Activated CD4-positive, alpha-beta T cell treated with anti-CD3 and anti-CD28 coated beads, Interleukin-2, amount 10 ng/mL, durations not matched to agents 7 days and 5 days (primary cell): ENCODE measurements at regions not wholly inside any gene's neighbourhood (a gene's known extent, or its start where the extent isn't known, plus 50 kb on each side); places are given as distances from the start of the nearest gene placed in this dataset.

Experiments used
- CTCF ChIA-PET: fragments of 350-600 bp; sonication (Branson Sonifier 250); formaldehyde crosslinking; loops from one replicate; lab custom pipeline; 2021; ENCODE audit warnings: antibody characterized with exemption; lab: Charles Lee
- POLR2A ChIA-PET: fragments of 350-600 bp; sonication (Branson Sonifier 250); formaldehyde crosslinking; loops from one replicate; lab custom pipeline; 2021; ENCODE audit warnings: antibody characterized with exemption; lab: Charles Lee
- DNase-seq: peaks from one replicate; pipeline ENCODE4 v3.0.0-alpha.2; 2020
- H3K27ac Mint-ChIP-seq: one replicate; pipeline ENCODE4 v1.8.0; 2021; ENCODE audit warnings: mild to moderate bottlenecking, moderate library complexity, mixed read lengths
- H3K27me3 Mint-ChIP-seq: one replicate; pipeline ENCODE4 v1.8.0; 2021; ENCODE audit warnings: mixed read lengths
- H3K36me3 Mint-ChIP-seq: one replicate; pipeline ENCODE4 v1.8.0; 2021; ENCODE audit warnings: low read depth, mixed read lengths
- H3K4me1 Mint-ChIP-seq: one replicate; pipeline ENCODE4 v1.8.0; 2021; ENCODE audit warnings: mixed read lengths
- H3K4me3 Mint-ChIP-seq: one replicate; pipeline ENCODE4 v1.8.0; 2021; ENCODE audit warnings: mild to moderate bottlenecking, moderate library complexity, mixed read lengths
- H3K9me3 Mint-ChIP-seq: one replicate; pipeline ENCODE4 v1.8.0; 2021; ENCODE audit warnings: mixed read lengths

DNA sequence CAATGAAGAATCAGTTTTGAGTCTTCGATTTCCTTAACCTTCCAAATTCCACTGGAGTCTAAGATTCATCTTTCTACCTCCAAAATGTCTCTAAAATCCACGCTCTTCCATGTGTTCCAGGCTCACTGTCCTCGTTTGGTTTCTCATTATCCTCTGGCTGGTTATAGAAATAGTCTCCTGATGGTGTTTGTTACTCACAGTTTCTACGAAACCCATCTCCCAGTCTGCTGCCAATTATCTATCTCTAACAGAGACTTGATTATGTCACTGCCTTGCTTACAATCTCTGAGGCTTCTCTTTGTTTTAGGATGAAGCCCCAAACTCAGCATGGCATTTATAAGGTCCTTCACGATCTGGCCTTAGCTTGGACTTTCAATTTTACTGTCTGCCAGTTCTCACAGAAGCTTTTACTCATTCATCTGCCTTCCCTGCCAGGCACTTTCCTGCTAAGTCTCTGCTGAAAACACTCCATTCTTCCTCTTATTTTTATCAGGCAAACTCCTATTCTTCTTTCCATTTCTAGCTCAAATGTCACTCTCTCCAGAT, 339.6 kb upstream of the SGCD start:
- no peaks in the 10 kb centered on the region for H3K27me3 Mint-ChIP-seq
- DNase-seq, result no peak
- POLR2A ChIA-PET, result no interaction called here
- no peaks in the 10 kb centered on the region for H3K36me3 Mint-ChIP-seq
- CTCF ChIA-PET, result no interaction called here
- no peaks in the 10 kb centered on the region for H3K4me1 Mint-ChIP-seq
- H3K4me3 Mint-ChIP-seq, result no peak overlapping the region
- H3K9me3 Mint-ChIP-seq, result no peaks in the 10 kb centered on the region
- no peak overlapping the region for H3K27ac Mint-ChIP-seq

DNA sequence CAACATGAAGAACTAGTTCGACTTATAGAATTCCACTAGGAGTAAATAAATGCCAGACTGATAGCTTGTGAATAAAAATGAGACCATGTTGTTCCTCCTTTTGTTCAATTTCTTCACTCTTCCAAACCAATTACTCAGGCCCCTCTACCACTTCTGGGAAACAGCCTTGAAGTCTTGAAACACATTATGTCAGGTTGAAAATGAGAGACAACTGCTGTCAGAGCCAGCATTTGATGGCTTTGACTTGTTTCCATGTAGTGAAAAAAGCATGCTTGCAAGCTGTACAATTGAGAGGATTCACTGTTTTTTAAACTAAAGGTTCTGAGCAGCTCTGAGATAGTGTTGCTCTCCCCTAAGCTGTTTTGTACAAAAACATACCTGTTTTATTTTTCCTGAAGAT, 337.1 kb upstream of the SGCD start:
- no peaks in the 10 kb centered on the region for H3K36me3 Mint-ChIP-seq
- no peak for DNase-seq
- no peak overlapping the region for H3K4me3 Mint-ChIP-seq
- H3K27me3 Mint-ChIP-seq, result no peaks in the 10 kb centered on the region
- ChIA-PET CTCF (no interaction called here), POLR2A (no interaction called here)
- no peaks in the 10 kb centered on the region for H3K9me3 Mint-ChIP-seq
- no peak overlapping the region for H3K27ac Mint-ChIP-seq
- no peaks in the 10 kb centered on the region for H3K4me1 Mint-ChIP-seq

DNA sequence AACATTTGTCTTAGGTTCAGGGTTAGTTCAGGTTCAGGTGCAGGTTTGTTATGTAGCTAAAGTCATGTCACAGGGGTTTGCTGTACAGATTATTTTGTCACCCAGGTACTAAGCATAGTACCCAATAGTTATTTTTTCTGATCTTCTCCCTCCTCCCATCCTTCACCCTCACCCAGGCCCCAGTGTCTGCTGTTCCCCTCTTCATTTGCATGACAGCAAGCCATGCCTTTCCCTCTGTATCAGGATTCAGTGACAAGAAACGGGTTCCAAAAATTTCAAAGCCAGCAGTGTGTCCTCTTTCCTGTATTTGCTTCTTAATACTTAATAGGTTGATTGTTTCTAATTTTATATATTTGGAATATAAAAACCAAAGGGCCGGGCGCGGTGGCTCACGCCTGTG, 330.8 kb upstream of the SGCD start:
- Mint-ChIP-seq H3K27ac (no peak overlapping the region), H3K9me3 (no peaks in the 10 kb centered on the region), H3K4me3 (no peak overlapping the region), H3K4me1 (no peaks in the 10 kb centered on the region), H3K27me3 (no peaks in the 10 kb centered on the region), H3K36me3 (no peaks in the 10 kb centered on the region)
- DNase-seq, result no peak
- CTCF ChIA-PET, result no interaction called here
- POLR2A ChIA-PET, result no interaction called here

DNA sequence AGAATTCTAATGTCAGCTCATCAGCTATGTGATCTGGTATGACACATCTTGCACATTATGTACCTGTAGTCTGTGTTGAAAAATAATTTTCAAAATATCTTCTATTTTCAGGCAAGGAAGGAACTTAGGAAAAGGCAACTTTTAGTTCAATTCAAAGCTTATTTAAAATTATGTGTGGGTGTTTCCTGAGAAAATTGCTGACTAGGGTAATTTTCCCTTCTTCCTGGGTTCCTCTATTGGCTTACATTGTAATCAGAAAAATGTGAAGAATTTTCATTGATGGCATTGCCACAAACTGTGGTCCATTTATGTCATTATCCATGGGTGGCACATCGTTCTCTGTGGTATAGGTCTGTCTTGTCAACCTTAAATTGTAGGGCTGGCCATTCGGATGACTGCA, 328.7 kb upstream of the SGCD start:
- ChIA-PET POLR2A (no interaction called here), CTCF (no interaction called here)
- Mint-ChIP-seq H3K27ac (no peak overlapping the region), H3K27me3 (no peaks in the 10 kb centered on the region), H3K4me1 (no peaks in the 10 kb centered on the region), H3K9me3 (no peaks in the 10 kb centered on the region), H3K4me3 (no peak overlapping the region), H3K36me3 (no peaks in the 10 kb centered on the region)
- no peak for DNase-seq

DNA sequence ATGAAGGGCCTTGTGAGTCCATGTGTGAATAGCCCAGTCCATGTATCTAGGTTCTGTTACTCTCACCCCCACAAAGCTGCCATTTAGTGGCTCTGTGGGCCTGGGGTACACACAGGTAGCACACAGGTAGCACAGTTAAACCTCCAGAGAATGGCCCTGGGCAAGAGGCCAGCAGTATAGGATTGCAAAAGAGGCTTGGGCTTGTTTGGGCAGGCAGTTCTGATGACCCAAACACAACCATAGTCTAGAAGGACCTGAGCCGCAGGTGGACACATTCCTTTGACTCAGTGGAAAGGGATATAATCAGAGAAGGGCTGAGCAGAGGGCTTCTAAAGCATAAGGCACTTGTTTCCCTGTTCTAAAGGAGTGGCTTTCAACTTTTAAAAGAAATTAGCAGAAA, 326.8 kb upstream of the SGCD start:
- ChIA-PET CTCF (no interaction called here), POLR2A (no interaction called here)
- Mint-ChIP-seq H3K36me3 (no peaks in the 10 kb centered on the region), H3K27me3 (no peaks in the 10 kb centered on the region), H3K27ac (no peak overlapping the region), H3K4me3 (no peak overlapping the region), H3K4me1 (no peaks in the 10 kb centered on the region), H3K9me3 (no peaks in the 10 kb centered on the region)
- no peak for DNase-seq

DNA sequence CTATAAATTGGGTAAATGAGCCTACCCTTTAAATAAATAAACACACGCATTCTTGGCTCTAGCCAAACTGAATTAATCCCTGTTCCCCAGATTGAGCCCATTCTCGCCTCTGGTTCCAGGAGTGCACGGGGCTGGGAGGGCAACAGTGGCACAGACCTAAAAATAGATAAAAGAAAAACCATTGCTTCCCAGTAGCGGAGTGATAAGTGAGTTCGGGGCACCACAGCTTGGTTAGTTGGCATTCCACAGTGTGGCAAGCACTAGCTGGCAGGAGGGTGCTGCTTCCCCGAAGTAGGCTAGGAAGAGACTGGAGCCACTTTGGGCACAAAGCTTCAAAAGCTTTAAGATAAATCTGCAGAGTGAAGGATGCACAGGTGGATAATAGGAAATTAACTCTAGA, 322.2 kb upstream of the SGCD start:
- no peaks in the 10 kb centered on the region for H3K9me3 Mint-ChIP-seq
- no peaks in the 10 kb centered on the region for H3K27me3 Mint-ChIP-seq
- POLR2A ChIA-PET, result no interaction called here
- CTCF ChIA-PET, result no interaction called here
- H3K4me1 Mint-ChIP-seq, result no peaks in the 10 kb centered on the region
- no peaks in the 10 kb centered on the region for H3K36me3 Mint-ChIP-seq
- H3K4me3 Mint-ChIP-seq, result no peak overlapping the region
- DNase-seq, result no peak
- H3K27ac Mint-ChIP-seq, result no peak overlapping the region

DNA sequence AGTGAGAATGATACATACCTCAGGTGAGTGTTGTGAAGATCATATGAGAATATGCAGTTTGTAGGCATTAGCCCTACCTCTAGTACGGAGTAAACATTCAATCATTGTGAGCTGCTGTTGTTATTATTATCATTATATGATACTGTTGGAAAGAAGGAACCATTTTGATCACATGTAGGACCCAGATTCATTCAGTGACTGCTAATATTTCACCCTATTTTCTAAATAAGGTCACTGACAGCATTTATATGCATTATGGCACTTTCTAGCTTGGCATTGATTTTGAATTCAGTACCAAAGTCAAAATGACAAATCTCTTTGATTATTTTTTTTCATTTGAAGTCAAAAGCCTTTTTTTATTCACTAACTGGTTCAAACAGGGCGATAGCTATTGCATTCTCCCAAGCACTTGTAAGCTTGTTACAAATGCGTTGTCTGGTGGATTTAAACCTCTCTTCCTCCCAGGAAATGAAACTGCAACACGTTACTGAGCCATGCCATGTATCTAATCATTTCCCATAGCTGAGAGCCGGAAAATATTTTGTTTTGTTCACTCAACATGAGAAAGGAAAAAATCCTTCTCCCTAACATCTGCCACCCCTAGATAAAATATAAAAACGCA, 320.8 kb upstream of the SGCD start:
- POLR2A ChIA-PET, result no interaction called here

DNA sequence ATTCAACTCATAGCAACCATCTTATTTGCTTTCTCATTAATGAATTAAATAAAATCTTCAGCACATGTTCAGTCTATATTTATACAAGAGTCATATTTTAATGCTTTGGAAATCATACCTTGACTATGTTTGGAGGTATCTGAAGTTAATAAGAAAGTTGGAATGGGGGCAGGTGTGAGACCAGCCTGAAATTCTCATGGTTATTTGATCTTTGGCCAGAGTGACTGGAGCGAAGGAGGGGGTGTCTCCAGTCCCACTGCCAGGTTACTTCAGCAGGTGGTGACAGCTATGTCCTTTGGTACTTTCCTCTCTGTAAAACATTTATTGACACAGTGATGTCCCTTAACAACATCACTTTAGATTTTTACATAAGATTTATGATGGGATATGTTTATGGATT, 318.1 kb upstream of the SGCD start:
- POLR2A ChIA-PET, result no interaction called here
- CTCF ChIA-PET, result no interaction called here
- Mint-ChIP-seq H3K9me3 (no peaks in the 10 kb centered on the region), H3K27me3 (no peaks in the 10 kb centered on the region), H3K4me1 (no peaks in the 10 kb centered on the region), H3K27ac (no peak overlapping the region), H3K4me3 (no peak overlapping the region), H3K36me3 (no peaks in the 10 kb centered on the region)
- DNase-seq, result no peak

More for the DNA sequence above, 320.8 kb upstream of the SGCD start:
- H3K4me3 Mint-ChIP-seq, result no peak overlapping the region
- H3K36me3 Mint-ChIP-seq, result no peaks in the 10 kb centered on the region
- no peak overlapping the region for H3K27ac Mint-ChIP-seq
- no peaks in the 10 kb centered on the region for H3K27me3 Mint-ChIP-seq
- no peak for DNase-seq
- no peaks in the 10 kb centered on the region for H3K4me1 Mint-ChIP-seq
- CTCF ChIA-PET, result no interaction called here
- no peaks in the 10 kb centered on the region for H3K9me3 Mint-ChIP-seq

DNA sequence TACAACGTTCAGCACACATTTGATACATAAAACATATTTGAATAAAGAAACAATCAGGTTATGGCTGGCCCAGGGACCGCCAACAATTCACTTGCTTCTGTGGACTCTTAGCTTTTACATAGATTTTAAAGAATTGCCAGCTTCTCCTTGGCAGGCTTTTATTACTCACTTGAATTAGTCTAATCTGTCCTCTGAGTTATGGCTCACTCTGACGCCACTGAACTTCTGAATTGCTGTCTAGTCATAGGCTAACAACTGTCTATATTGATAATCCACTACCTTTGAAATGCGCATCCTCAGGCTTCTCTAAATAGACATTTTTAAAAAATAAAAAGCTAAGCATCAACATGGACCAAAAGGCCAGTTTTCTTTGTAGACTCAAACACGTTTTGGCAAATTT, 317.4 kb upstream of the SGCD start:
- no peaks in the 10 kb centered on the region for H3K27me3 Mint-ChIP-seq
- H3K4me3 Mint-ChIP-seq, result no peak overlapping the region
- CTCF ChIA-PET, result no interaction called here
- no peaks in the 10 kb centered on the region for H3K4me1 Mint-ChIP-seq
- DNase-seq, result no peak
- no peaks in the 10 kb centered on the region for H3K9me3 Mint-ChIP-seq
- POLR2A ChIA-PET, result no interaction called here
- no peak overlapping the region for H3K27ac Mint-ChIP-seq
- H3K36me3 Mint-ChIP-seq, result no peaks in the 10 kb centered on the region

DNA sequence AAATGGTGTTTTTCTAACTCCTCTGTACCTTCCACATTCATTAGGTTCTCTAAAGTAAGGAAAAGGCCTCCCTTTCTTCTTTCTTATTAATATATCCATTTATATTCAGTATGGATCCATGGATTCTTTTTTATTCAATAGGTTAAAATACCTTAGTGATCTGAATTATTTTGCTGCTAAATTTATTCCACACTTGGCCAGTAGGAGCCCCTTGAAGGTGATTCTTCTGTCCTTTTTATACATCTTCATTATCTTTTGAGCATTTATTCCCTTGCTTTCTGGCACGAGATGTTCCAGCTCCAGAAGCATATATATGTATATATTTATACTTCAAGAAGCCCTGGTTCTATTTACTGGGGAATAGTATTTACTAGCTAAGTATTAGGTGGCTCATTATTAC, 311.8 kb upstream of the SGCD start:
- peaks cover 2% of the 10 kb centered on the region for H3K27me3 Mint-ChIP-seq
- ChIA-PET POLR2A (no interaction called here), CTCF (no interaction called here)

DNA sequence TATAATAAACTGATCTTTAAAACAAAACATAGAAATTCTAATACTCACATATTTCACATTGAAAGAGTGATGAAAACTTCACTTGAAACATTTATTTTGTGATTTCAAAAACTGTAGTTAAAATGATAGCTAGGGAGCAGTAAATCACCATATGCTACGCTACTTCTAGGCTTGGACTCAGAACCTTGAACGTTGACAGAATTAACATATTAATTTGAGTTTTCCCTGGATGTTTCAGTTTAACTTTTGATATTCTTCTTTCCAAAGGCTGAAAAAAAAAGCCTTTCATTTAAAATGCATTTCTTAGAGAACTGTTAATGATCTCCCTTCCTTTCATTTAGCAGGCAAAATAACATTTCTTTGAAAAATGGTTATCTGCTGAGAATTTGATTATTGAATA, 307.8 kb upstream of the SGCD start:
- Mint-ChIP-seq H3K4me3 (no peak overlapping the region), H3K27me3 (peaks cover 2% of the 10 kb centered on the region), H3K27ac (no peak overlapping the region), H3K9me3 (no peaks in the 10 kb centered on the region), H3K36me3 (no peaks in the 10 kb centered on the region), H3K4me1 (no peaks in the 10 kb centered on the region)
- ChIA-PET POLR2A (no interaction called here), CTCF (no interaction called here)
- DNase-seq, result no peak

More for the DNA sequence above, 311.8 kb upstream of the SGCD start:
- Mint-ChIP-seq H3K36me3 (no peaks in the 10 kb centered on the region), H3K27ac (no peak overlapping the region), H3K9me3 (no peaks in the 10 kb centered on the region), H3K4me3 (no peak overlapping the region), H3K4me1 (no peaks in the 10 kb centered on the region)
- no peak for DNase-seq

DNA sequence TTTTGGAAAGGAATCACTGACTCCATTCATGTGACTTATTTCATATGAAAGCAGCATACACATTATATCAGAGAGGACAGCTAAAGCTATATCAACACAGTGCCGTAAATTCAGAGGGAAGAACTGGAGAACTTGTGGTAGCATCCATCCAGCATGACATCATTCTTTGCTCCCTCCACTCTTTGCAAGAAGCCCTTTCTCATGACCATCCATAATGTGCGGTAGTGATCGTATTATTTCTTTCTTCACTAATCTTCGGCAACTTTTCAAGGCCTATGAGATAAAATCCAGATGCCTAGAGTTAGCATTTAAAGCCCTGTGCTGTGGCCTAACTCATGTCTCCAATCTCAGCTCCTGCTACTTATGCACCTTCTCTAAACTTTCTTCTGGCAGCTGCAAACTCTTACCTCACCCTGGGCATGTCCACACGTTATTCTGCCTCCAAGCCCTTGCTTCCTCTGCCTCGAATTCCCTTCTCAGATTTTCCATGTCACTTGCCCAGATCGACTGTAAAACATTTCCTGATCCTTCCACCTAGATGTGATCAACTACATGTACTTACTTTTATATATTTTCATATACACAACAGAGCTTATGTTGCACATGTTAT, 307.3 kb upstream of the SGCD start:
- POLR2A ChIA-PET, result no interaction called here
- H3K4me1 Mint-ChIP-seq, result no peaks in the 10 kb centered on the region

DNA sequence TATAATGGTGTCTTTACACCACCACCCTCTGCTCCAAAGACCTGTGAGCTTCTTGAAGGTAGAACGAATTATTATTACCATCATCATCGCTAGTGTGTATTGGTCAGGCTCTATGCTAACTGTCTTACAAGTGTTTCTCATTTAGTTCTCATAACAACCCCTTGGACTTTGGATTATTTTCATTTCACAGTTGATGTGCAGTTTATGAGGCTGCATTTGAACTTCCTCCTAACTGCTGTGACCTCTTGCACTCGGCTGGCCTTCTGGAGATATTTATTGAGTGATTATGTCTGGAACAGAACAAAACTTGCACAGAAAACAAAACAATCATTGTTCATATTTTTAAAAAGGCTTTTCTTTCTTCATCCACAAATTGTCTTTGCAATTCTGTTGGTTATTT, 306.3 kb upstream of the SGCD start:
- DNase-seq, result no peak
- Mint-ChIP-seq H3K9me3 (no peaks in the 10 kb centered on the region), H3K4me1 (no peaks in the 10 kb centered on the region), H3K27ac (no peak overlapping the region), H3K36me3 (no peaks in the 10 kb centered on the region), H3K27me3 (peaks cover 2% of the 10 kb centered on the region), H3K4me3 (no peak overlapping the region)
- ChIA-PET CTCF (no interaction called here), POLR2A (no interaction called here)

More for the DNA sequence above, 307.3 kb upstream of the SGCD start:
- Mint-ChIP-seq H3K9me3 (no peaks in the 10 kb centered on the region), H3K27me3 (peaks cover 2% of the 10 kb centered on the region), H3K36me3 (no peaks in the 10 kb centered on the region), H3K4me3 (no peak overlapping the region), H3K27ac (no peak overlapping the region)
- CTCF ChIA-PET, result no interaction called here
- no peak for DNase-seq

DNA sequence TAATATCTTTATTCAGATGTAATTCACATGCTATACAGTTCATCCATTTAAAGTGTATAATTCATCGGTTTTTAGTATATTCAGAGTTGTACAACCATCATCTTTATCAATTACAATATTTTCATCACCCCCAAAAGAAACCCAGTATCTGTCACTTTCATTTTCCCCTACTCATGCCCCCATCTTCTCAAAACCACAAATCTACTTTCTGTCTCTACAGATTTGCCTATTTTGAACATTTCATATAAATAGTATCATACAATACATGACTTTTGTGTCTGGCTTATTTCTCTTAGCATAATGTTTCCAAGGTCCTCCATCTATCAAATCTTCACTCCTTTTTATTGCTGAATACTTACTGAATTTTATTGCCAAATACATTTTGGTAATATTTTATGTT, 305.1 kb upstream of the SGCD start:
- POLR2A ChIA-PET, result no interaction called here
- H3K4me3 Mint-ChIP-seq, result no peak overlapping the region
- no peak overlapping the region for H3K27ac Mint-ChIP-seq
- CTCF ChIA-PET, result no interaction called here
- H3K4me1 Mint-ChIP-seq, result no peaks in the 10 kb centered on the region
- peaks cover 2% of the 10 kb centered on the region for H3K27me3 Mint-ChIP-seq
- DNase-seq, result no peak
- no peaks in the 10 kb centered on the region for H3K36me3 Mint-ChIP-seq
- no peaks in the 10 kb centered on the region for H3K9me3 Mint-ChIP-seq
